ENCODE measurements at regions not wholly inside any gene's neighbourhood (a gene's known extent, or its start where the extent isn't known, plus 50 kb on each side); places are given as distances from the start of the nearest gene placed in this dataset.
"Not testable (repeated sequence)": the region's sequence is repeated elsewhere in the genome, so short reads cannot be mapped to it uniquely, and the experiment has no call there.

- DNase-seq = no peak
These were observed 352.6 kb downstream of the CGGBP1 start for GRCh38 chr3:87706176-87706575.

GRCh38 chr3:87702600-87702999, 356.2 kb downstream of the CGGBP1 start:
- no peak for DNase-seq

GRCh38 chr3:87696124-87697013, 362.4 kb downstream of the CGGBP1 start:
- no peak for DNase-seq

- no peak for DNase-seq
These were observed 364.1 kb downstream of the CGGBP1 start for GRCh38 chr3:87694678-87695077.

- DNase-seq = no peak
These were observed 367.7 kb downstream of the CGGBP1 start for GRCh38 chr3:87691109-87691508.

DNA sequence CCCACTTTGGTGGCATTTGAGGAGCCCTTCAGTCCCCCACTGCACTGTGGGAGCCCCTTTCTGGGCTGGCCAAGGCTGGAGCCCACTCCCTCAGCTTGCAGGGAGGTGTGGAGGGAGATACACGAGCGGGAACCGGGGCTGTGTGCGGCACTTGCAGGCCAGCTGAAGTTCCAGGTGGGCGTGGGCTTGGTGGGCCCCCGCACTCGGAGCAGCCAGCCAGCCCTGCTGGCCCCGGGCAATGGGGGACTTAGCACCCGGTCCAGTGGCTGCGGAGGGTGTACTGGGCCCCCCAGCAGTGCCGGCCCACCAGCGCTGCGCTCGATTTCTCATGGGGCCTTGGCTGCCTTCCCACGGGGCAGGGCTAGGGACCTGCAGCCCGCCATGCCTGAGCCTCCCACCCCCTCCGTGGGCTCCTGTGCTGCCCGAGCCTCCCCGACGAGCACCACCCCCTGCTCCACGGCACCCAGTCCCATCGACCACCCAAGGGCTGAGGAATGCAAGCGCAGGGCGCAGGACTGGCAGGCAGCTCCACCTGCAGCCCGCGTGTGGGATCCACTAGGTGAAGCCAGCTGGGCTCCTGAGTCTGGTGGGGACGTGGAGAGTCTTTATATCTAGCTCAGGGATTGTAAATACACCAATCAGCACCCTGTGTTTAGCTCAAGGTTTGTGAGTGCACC, 379.7 kb downstream of the CGGBP1 start:
- not testable (repeated sequence) for DNase-seq

DNA sequence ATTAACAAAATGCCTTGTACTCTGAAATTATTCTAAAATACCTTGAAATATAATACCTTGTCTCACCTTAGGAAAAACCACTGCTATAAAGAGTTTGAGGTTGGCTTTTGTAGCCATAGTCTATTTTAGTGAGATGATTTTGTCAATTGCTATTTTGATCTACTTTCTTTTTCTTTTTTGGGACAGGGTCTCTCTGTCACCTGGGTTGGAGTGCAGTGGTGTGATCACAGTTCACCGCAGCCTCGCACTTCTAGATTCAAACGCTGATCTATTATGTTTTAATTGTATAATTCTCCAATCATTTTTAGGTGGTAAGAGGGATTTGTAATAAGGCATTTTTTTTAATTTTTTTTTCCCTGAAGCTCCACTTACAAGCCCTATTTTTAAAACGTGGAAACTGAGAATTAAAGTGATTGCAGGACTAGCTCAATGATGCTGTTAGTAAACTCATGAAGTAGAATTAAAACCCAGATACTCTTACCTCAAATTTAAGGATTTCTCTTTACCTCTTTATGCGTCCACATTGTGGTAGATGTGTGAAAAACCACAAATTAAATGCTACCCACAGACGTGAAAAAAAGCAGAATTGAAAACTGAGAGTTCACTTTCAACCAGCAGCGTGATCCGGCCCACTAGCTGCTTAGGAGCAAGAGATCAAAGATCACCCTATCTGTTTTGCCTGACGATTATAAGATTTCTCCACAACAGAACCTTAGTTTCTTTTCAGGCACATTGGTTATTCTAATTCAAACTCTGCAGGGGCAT, 384.2 kb downstream of the CGGBP1 start:
- DNase-seq = no peak

DNA sequence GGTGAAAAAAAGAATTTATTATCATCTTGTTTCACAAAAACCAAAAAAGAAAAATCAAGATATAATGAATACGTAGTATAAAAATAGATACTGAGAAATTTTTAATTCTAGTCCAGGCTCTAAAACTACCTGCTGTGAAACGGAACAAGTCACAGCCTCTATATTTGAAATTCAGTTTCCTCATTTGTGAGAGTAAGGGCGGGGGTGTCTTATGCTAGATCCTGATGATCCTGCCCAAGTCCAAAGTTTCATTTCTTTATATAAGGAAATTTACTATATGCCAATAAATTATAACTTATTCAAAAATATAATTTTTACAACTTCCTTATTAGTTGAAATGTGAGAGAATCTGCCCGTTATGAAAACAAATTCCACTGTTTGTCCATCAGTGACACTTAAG, 385.7 kb downstream of the CGGBP1 start:
- no peak for DNase-seq

DNA sequence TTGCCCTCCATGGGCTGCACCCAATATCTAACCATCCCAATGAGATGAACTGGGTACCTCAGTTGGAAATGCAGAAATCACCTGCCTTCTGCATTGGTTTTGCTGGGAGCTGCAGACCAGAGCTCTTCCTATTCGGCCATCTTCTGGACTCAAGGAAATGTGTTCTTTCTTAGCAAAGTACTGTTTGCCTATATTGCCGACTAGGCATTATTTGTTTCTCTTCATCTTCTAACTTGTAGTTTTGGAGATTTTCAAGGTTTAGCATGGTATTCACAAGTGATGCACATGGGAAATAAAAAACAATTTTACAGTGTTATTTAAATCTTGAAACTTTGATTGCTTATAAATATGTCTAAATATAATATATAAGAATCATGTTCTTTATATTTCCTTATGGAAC, 377.8 kb upstream of the POU1F1 start:
- no peak for DNase-seq

- not testable (repeated sequence) for DNase-seq
These were observed 376.8 kb upstream of the POU1F1 start for GRCh38 chr3:87653138-87653537.

GRCh38 chr3:87634426-87634825, 358.0 kb upstream of the POU1F1 start:
- DNase-seq = no peak

DNA sequence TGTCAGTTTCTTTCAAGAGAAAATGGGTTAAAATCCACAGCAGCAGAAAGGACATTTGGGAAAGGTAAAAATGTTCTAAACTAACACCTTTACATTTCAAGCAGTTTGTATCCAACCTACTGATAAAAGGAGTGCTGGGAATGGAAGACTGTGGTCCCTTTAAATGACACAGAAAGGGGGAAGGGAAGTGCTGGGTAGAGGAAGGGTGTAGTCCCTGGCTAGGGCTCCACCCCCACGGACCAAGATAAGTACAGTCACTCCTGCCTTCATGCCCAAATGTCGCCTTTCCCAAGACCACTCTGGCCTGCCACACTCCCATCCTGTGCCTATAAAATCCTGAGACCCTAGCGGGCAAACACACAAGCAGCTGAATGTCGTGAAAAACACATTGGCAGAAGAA, 350.9 kb upstream of the POU1F1 start:
- no peak for DNase-seq

DNA sequence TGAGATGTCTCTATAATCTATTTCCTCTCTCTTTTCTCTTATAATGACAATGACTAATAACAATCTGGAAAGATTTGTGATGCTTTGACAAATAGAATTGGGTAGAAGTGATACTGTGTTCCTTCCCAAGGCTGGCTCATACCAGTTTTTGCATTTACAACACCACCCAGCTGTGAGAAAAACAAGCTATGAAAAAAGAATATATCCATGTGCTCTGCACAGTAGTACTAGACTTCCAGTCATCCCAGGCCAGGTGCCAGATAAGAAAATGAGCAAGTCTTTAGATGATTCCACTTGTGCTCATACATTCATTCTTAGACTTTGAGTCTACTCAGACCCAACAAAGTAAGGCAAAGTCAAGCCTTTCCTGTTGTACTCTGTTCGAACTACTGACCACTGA, 350.2 kb upstream of the POU1F1 start:
- DNase-seq = no peak

- DNase-seq = no peak
These were observed 349.5 kb upstream of the POU1F1 start for GRCh38 chr3:87625876-87626275.

DNA sequence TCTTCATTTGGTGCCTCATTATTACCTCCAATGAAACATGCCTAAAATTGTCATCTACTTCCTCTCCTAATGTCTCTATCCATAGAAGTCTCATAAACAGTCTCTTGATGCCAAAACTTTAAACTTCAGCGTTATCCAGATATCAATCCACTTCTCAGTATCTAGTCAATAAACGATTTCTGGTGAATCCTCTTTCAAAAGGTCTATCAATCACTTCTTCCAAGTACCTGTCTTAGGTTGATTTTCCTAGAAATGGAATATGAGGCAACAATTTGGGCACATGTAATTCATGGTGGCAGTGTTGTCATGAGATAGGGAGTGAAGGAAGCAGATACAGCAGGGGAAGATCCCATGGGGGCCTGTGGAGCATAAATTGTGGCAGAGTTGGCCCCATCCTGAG, 348.5 kb upstream of the POU1F1 start:
- no peak for DNase-seq

DNA sequence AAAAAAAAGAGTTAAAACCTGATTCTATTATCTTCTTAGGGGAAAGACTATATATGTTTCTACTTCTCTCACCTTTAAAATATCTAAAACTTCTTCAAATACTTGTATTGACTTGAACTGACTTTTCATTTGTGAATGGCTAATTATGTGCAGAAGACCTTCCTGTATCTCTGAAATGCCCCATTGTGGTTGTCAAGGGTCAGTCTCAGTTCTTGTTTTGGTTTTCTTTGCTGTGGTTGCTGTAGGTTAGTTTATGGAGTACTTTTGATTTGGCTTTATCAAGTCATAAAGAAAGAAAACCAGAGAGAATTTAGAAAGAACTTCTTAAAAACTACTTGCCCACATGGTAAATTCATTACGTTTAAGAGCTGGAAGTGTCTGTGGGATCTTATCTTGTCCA, 345.3 kb upstream of the POU1F1 start:
- DNase-seq = no peak

DNA sequence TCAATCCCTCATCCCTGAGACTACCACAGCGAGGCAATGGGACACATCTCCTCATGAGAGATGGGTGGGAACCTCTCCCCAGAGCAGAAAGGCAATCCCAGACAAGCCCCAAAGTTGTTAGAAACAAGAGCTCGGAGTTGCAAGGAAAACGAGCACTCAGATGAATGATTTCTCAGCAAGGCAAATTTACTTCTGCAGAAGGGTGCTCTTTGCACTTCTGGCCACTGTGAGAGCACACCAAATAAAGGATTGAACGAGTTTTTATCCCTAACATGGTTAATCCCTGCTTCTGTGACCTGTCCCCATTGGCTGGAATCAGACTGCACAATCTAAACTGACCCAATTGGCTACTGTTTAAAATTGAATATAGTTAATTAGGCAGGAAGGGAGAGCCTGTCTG, 339.1 kb upstream of the POU1F1 start:
- no peak for DNase-seq

DNA sequence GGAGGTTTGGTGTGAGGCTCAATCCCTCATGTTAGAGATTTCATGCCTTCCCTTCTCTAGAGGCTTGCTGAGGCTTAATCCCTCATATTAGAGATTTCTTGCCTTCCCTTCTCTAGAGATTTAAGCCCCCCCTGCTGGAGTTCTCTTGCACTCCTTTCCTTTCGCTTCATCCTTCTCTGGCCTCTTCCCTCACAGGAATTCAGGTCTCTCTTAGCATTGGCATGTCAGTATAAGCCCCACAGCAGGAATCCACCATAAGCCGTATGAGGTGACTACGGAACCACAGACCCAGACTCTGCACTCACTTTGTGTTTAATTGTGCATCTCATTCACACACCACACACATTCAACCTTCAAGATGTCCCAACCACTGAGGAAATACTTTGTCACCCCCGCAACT, 338.6 kb upstream of the POU1F1 start:
- no peak for DNase-seq

DNA sequence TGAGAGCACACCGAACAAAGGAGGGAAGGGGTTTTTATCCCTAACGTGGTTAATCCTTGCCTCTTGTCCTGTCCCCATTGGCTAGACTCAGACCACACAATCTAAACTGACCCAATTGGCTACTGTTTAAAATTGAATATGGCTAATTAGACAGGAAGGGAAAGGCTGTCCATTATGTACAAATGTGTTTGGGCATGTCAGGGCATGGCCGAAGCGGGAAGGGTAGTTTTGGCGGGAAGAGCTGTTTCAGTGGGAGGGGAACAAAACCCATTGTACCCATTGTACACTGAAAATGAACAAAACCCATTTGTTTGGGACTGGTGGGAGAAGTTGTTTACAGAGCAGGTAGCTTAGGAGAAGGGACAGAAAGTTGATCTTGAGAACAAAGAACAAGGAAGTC, 330.9 kb upstream of the POU1F1 start:
- DNase-seq = no peak

GRCh38 chr3:87595798-87596197, 319.4 kb upstream of the POU1F1 start:
- no peak for DNase-seq

DNA sequence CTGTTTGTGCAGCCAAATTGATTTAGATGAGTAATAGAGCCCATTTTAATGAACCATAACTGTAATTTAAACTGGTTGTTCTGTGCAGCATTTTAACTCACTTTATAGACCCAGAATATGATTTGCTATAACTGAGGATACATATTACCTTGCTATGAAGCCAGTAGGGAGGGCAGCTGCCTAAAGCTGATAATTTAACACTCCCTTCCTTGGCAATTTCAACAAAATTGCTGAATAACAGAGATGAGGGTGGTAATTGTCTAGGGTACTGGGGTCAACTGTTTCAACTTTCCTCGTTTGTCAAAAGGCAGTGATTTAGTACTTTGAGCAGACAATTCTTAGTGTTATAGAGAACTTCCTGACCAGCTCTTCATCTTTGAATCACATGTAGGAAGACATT, 304.9 kb upstream of the POU1F1 start:
- no peak for DNase-seq

DNA sequence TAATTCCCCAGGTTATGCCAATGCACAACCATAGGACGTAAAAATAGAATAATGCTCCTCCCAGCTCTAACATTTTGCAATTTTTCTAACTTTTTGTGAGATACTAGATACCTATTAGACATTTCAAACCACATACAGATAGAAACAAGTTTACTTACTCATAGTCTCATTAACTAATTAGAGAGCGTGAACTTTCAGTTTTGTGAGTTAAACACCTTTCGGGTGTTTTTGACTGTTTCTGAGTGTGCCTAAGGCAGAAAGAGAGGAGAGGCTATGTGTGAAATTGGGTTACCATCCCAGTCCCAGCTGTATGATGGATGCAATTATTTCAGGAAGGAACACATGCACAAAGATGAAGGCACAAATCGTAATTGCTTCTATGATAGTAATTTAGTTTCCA, 300.4 kb upstream of the POU1F1 start:
- no peak for DNase-seq

- DNase-seq = no peak
These were observed 299.2 kb upstream of the POU1F1 start for GRCh38 chr3:87575550-87575949.

DNA sequence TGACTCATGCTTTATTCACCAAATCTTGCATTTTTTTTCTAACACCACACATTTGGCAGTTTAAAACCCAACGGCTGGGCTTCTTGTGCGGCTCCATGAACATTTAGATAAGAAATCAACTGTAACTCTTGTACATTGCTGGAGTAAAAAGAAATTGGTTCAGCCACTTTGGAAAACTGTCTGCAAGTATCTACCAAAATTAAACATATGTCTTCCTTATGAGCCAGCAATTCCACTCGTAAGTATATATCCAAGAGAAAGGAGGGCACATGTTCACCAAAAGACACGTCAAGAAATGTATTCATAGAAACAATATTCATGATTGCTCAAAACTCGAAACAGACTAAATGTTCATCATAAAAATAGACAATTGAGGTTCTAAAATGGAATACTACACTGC, 291.9 kb upstream of the POU1F1 start:
- no peak for DNase-seq
